Parathyroid adenoma (tissue), 2 donors: ENCODE measurements at regions not wholly inside any gene's neighbourhood (a gene's known extent, or its start where the extent isn't known, plus 50 kb on each side); places are given as distances from the start of the nearest gene placed in this dataset.

Source experiments
- H2AFZ ChIP-seq: fragments of 300-600 bp; sonication (generic); one replicate; pipeline ENCODE4 v1.7.0; 2017; ENCODE audit warnings: antibody characterized with exemption, mild to moderate bottlenecking
- H3K27ac ChIP-seq: fragments of 300-600 bp; sonication (generic); one replicate; pipeline ENCODE4 v1.7.0; 2017
- H3K27me3 ChIP-seq: fragments of 300-600 bp; sonication (generic); one replicate; pipeline ENCODE4 v1.7.0; 2017; ENCODE audit warnings: low read length; ENCODE audit not compliant: control insufficient read depth, insufficient read depth
- H3K36me3 ChIP-seq: fragments of 300-600 bp; sonication (generic); one replicate; pipeline ENCODE4 v1.7.0; 2017; ENCODE audit warnings: low read length; ENCODE audit not compliant: control insufficient read depth, insufficient read depth
- H3K4me1 ChIP-seq: fragments of 300-600 bp; sonication (generic); one replicate; pipeline ENCODE4 v1.7.0; 2017; ENCODE audit warnings: control low read depth
- H3K4me2 ChIP-seq: fragments of 300-600 bp; sonication (generic); one replicate; pipeline ENCODE4 v1.7.0; 2017; ENCODE audit warnings: low read length
- H3K4me3 ChIP-seq: fragments of 300-600 bp; sonication (generic); one replicate; pipeline ENCODE4 v1.7.0; 2017; ENCODE audit warnings: low read depth, low read length
- H3K79me2 ChIP-seq: fragments of 300-600 bp; sonication (generic); one replicate; pipeline ENCODE4 v1.7.0; 2017; ENCODE audit warnings: control low read depth
- H3K9ac ChIP-seq: fragments of 300-600 bp; sonication (generic); one replicate; pipeline ENCODE4 v1.7.0; 2017; ENCODE audit warnings: mild to moderate bottlenecking
- H3K9me3 ChIP-seq: fragments of 300-600 bp; sonication (generic); one replicate; pipeline ENCODE4 v1.7.0; 2017; ENCODE audit warnings: low read length; ENCODE audit not compliant: control insufficient read depth
- TF ChIP-seq, protein P1 (sequence below): fragments of 300-600 bp; sonication (generic); IDR thresholded peaks from one replicate; pipeline ENCODE4 v1.7.0; 2017; ENCODE audit warnings: antibody characterized with exemption, mild to moderate bottlenecking
- donor health status: primary hyperparathyroidism.

DNA sequence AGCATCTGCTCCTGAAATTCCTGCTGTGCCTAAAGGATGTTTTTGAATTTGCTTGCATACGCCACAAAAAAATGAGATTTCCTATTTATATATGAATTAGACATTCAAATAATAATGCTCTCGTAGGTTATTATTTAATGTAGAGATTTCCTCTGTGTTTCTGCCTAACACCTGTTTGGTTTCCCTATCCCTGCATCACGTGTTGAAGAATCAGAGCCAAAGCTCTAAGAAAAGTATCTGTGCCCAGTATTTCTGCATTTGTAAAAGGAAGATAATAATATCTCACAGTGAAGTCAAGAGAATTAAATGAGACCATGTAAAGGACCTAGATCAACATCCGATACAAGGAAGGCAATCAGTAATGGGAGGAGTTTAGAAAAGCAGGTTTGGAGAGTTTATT is 179.5 kb downstream of the HNRNPD start:
- no peak overlapping the region for H3K4me2 ChIP-seq
- no peaks in the 10 kb centered on the region for H3K36me3 ChIP-seq
- H2AFZ ChIP-seq = no peak overlapping the region
- no peaks in the 10 kb centered on the region for H3K4me1 ChIP-seq
- no peaks in the 10 kb centered on the region for H3K27me3 ChIP-seq
- no peaks in the 10 kb centered on the region for H3K79me2 ChIP-seq
- no peak overlapping the region for H3K9ac ChIP-seq
- no peak overlapping the region for H3K27ac ChIP-seq
- no peak overlapping the region for H3K4me3 ChIP-seq
- TF ChIP-seq, protein P1, sequence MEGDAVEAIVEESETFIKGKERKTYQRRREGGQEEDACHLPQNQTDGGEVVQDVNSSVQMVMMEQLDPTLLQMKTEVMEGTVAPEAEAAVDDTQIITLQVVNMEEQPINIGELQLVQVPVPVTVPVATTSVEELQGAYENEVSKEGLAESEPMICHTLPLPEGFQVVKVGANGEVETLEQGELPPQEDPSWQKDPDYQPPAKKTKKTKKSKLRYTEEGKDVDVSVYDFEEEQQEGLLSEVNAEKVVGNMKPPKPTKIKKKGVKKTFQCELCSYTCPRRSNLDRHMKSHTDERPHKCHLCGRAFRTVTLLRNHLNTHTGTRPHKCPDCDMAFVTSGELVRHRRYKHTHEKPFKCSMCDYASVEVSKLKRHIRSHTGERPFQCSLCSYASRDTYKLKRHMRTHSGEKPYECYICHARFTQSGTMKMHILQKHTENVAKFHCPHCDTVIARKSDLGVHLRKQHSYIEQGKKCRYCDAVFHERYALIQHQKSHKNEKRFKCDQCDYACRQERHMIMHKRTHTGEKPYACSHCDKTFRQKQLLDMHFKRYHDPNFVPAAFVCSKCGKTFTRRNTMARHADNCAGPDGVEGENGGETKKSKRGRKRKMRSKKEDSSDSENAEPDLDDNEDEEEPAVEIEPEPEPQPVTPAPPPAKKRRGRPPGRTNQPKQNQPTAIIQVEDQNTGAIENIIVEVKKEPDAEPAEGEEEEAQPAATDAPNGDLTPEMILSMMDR = no peak
- no peaks in the 10 kb centered on the region for H3K9me3 ChIP-seq

DNA sequence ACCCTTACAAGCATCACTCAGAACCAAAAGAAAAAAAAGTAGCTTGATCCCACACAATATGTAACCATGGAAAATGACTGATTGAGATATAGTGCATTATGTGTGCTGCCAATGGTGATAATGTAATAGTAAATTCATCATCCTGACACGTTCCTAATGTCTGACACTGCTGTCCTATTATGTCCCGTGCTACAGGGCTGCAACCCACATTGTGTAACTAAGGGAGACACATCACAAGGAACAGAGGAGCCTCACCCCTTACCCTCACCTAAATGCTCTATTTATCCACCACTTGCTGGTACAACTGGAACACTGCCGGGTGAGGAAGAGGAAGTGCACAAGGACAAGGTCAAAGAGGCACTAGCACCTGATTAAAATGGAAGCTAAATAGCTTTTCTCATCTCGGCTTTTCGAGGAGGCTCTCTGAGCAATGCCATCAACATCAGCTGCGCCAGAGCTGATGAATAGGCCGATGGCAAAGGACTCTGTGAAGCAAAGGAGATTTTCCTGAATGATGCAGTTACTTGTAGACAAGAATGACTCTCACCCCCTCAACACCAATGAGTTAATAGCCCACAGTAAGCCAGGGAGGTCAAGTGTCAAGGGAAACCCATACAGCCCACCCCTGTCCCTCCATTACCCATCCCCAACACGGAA is 181.6 kb downstream of the HNRNPD start:
- no peak overlapping the region for H3K4me3 ChIP-seq
- TF ChIP-seq, protein P1 = no peak
- H3K4me1 ChIP-seq = no peaks in the 10 kb centered on the region
- no peaks in the 10 kb centered on the region for H3K9me3 ChIP-seq
- no peaks in the 10 kb centered on the region for H3K79me2 ChIP-seq
- no peaks in the 10 kb centered on the region for H3K36me3 ChIP-seq
- H3K27me3 ChIP-seq = no peaks in the 10 kb centered on the region
- no peak overlapping the region for H3K4me2 ChIP-seq
- H2AFZ ChIP-seq = no peak overlapping the region
- no peak overlapping the region for H3K27ac ChIP-seq
- H3K9ac ChIP-seq = no peak overlapping the region

DNA sequence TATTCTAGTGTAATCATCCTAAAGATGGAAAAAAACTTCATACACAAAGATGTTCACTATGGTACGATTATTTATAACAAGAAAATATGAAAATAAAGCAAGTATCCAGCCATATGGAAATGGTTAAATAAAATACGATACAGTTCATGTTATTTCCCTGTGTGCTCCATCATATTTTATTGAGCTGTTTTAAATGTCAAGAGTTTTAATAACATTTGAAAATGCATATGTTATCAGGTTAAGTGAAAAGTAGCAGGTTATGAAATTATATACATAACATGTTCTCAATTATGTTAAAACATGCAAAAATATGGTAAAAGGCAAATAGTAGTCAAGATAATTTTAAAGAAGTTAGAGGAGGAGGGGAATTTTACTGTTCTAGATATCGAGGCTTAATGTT is 192.0 kb downstream of the HNRNPD start:
- H2AFZ ChIP-seq = no peak overlapping the region
- H3K4me1 ChIP-seq = no peaks in the 10 kb centered on the region
- H3K9me3 ChIP-seq = no peaks in the 10 kb centered on the region
- H3K27ac ChIP-seq = no peak overlapping the region
- no peaks in the 10 kb centered on the region for H3K36me3 ChIP-seq
- H3K4me2 ChIP-seq = no peak overlapping the region
- no peak overlapping the region for H3K4me3 ChIP-seq
- TF ChIP-seq, protein P1 = no peak
- H3K79me2 ChIP-seq = no peaks in the 10 kb centered on the region
- H3K9ac ChIP-seq = no peak overlapping the region
- no peaks in the 10 kb centered on the region for H3K27me3 ChIP-seq

DNA sequence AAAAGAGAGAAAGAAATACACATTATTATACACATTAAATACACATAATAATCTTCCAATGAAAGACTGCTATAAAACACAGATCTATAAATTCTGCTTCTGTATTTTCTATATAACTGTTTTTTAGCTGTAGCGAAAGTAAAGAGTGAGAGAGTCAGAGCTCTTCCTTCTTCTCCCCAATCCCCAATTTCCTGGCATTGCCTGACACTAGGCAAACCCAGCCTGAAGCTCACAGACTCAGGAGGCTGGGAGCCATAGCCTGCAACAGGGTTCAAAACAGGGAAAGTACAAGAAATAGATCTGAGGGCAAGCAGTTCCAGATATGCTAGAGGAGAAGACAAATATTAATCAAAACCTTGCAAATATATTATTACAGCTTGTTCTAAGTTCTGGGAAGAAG is 201.6 kb downstream of the HNRNPD start:
- no peaks in the 10 kb centered on the region for H3K9me3 ChIP-seq
- no peaks in the 10 kb centered on the region for H3K79me2 ChIP-seq
- no peak overlapping the region for H3K4me2 ChIP-seq
- H3K4me3 ChIP-seq = no peak overlapping the region
- H2AFZ ChIP-seq = no peak overlapping the region
- H3K27ac ChIP-seq = no peak overlapping the region
- TF ChIP-seq, protein P1 = no peak
- H3K27me3 ChIP-seq = no peaks in the 10 kb centered on the region
- no peaks in the 10 kb centered on the region for H3K36me3 ChIP-seq
- no peak overlapping the region for H3K9ac ChIP-seq
- no peaks in the 10 kb centered on the region for H3K4me1 ChIP-seq

DNA sequence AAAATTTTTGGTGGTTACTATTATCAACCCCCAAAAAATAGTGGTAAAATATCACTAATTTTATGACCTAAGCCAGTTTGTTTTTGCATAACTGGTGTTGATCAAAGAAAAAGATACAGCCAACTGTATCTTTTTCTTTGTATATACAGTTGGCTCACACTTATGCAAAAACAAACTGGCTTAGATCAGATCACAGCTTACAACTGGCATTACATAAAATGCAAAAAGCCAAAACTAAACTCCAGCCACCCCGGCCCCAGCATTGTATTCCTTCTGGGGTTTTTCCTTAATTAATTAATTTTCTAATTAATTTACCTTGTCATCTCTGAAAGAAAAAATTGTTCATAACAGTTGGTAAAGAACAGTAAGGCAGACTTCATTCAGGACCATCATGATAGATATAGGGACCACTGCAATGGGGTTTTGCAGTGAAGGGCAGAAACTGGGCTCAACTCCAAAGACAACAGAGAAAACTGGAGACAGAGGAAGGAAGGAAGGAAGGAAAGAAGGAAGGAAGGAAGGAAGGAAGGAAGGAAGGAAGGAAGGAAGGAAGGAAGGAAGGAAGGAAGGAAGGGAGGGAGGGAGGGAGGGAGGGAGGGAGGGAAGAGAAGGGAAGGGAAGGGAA is 202.1 kb downstream of the HNRNPD start:
- Histone ChIP-seq H3K4me2 (no peak overlapping the region), H2AFZ (no peak overlapping the region), H3K79me2 (no peaks in the 10 kb centered on the region), H3K36me3 (no peaks in the 10 kb centered on the region), H3K9ac (no peak overlapping the region), H3K4me3 (no peak overlapping the region), H3K27me3 (no peaks in the 10 kb centered on the region), H3K27ac (no peak overlapping the region), H3K4me1 (no peaks in the 10 kb centered on the region), H3K9me3 (no peaks in the 10 kb centered on the region)
- TF ChIP-seq, protein P1 = no peak
